ENCODE measurements at regions not wholly inside any gene's neighbourhood (a gene's known extent, or its start where the extent isn't known, plus 50 kb on each side); places are given as distances from the start of the nearest gene placed in this dataset.

DNA sequence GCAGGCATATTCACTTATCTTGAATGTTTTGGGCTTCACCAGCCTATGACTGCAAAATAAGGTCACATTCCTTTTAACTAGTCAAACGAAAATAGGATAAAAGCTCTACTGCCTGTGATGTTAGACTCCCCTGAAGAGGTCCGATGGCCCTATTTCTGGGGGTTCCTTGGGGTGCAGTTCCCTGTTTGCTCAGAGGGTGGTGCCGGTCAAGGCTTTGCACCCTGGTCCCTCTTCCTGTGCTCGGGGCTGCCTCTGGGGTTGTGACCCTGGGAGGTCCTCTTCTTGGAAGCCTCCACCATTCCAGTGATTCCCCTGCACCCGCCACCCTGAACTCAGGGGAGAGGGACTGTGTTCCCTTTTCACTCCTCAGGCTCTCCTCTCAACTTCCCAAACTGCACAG, 86.7 kb upstream of the ANKRD34C start:
- H3K4me1 Mint-ChIP-seq, result no peaks in the 10 kb centered on the region
- H3K36me3 Mint-ChIP-seq (ENCODE audit: low read depth), result no peaks in the 10 kb centered on the region
- H3K9me3 Mint-ChIP-seq, result no peaks in the 10 kb centered on the region
- no peak for ATAC-seq (replicated peaks)
- peaks cover 25% of the 10 kb centered on the region for H3K27me3 Mint-ChIP-seq
- no peak overlapping the region for H3K4me3 Mint-ChIP-seq
- H3K27ac Mint-ChIP-seq, result no peak overlapping the region

GRCh38 chr15:79195239-79195638, 87.3 kb upstream of the ANKRD34C start:
- H3K27ac Mint-ChIP-seq, result no peak overlapping the region
- no peak for ATAC-seq (replicated peaks)
- H3K27me3 Mint-ChIP-seq, result peaks cover 21% of the 10 kb centered on the region

DNA sequence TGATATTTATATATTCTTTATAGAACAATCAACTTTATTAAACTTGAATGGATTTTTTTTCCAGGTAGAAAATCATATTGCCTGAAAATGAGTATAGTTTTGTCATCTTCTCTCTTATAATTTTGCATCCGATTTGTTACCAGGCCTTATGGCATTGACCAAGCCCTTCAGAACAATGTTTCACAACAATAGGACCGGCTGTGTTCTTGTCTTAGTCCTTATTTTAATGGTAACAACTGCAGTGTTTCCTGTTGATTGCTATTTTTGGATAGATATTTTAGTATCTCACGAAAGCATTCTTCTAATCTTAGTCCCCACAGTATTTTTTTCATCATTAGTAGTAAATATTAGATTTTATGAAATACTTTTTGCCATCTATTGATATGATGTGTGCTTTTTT, 88.1 kb upstream of the ANKRD34C start:
- Mint-ChIP-seq H3K27me3 (peaks cover 21% of the 10 kb centered on the region), H3K27ac (no peak overlapping the region), H3K4me3 (no peak overlapping the region), H3K4me1 (no peaks in the 10 kb centered on the region), H3K36me3 (ENCODE audit: low read depth) (no peaks in the 10 kb centered on the region), H3K9me3 (no peaks in the 10 kb centered on the region)
- ATAC-seq (replicated peaks), result no peak

More at GRCh38 chr15:79195239-79195638, 87.3 kb upstream of the ANKRD34C start:
- H3K4me1 Mint-ChIP-seq, result no peaks in the 10 kb centered on the region
- no peak overlapping the region for H3K4me3 Mint-ChIP-seq
- H3K36me3 Mint-ChIP-seq (ENCODE audit: low read depth), result no peaks in the 10 kb centered on the region
- no peaks in the 10 kb centered on the region for H3K9me3 Mint-ChIP-seq

DNA sequence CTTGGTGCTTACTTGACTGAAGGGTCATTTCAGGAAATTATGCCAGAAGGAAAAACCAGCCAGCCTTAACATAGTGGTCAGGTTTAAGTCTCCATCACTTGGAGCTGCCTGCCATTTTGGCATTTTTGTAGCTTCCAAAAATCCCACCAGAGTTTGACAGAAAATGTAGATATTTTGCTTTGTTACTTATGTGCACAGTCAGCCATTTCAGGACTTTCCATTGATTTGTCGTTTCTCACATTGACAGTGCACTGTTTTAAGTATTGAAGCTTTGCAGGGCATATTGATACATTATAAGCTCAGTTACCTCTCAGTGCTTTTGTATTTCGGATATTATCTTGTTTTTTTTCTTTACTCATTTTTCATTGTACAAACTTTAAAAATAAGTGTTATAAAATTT, 89.0 kb upstream of the ANKRD34C start:
- Mint-ChIP-seq H3K9me3 (no peaks in the 10 kb centered on the region), H3K4me3 (no peak overlapping the region), H3K27me3 (peaks cover 21% of the 10 kb centered on the region), H3K36me3 (ENCODE audit: low read depth) (no peaks in the 10 kb centered on the region), H3K27ac (no peak overlapping the region), H3K4me1 (no peaks in the 10 kb centered on the region)
- no peak for ATAC-seq (replicated peaks)

- no peaks in the 10 kb centered on the region for H3K4me1 Mint-ChIP-seq
- no peak for ATAC-seq (replicated peaks)
- H3K27me3 Mint-ChIP-seq, result peaks cover 21% of the 10 kb centered on the region
- no peaks in the 10 kb centered on the region for H3K36me3 Mint-ChIP-seq (ENCODE audit: low read depth)
- no peak overlapping the region for H3K27ac Mint-ChIP-seq
- no peaks in the 10 kb centered on the region for H3K9me3 Mint-ChIP-seq
- no peak overlapping the region for H3K4me3 Mint-ChIP-seq
These were observed 89.4 kb upstream of the ANKRD34C start for GRCh38 chr15:79193103-79193502.

GRCh38 chr15:79192462-79193036, 90.0 kb upstream of the ANKRD34C start:
- H3K9me3 Mint-ChIP-seq, result no peaks in the 10 kb centered on the region
- peaks cover 21% of the 10 kb centered on the region for H3K27me3 Mint-ChIP-seq
- no peaks in the 10 kb centered on the region for H3K4me1 Mint-ChIP-seq
- ATAC-seq (replicated peaks), result no peak
- H3K4me3 Mint-ChIP-seq, result no peak overlapping the region
- no peak overlapping the region for H3K27ac Mint-ChIP-seq
- no peaks in the 10 kb centered on the region for H3K36me3 Mint-ChIP-seq (ENCODE audit: low read depth)

GRCh38 chr15:79190093-79190492, 92.4 kb upstream of the ANKRD34C start:
- no peak overlapping the region for H3K27ac Mint-ChIP-seq
- no peak overlapping the region for H3K4me3 Mint-ChIP-seq
- no peaks in the 10 kb centered on the region for H3K4me1 Mint-ChIP-seq
- no peaks in the 10 kb centered on the region for H3K9me3 Mint-ChIP-seq
- peaks cover 6% of the 10 kb centered on the region for H3K27me3 Mint-ChIP-seq
- no peaks in the 10 kb centered on the region for H3K36me3 Mint-ChIP-seq (ENCODE audit: low read depth)
- no peak for ATAC-seq (replicated peaks)

- Mint-ChIP-seq H3K4me1 (no peaks in the 10 kb centered on the region), H3K27me3 (peaks cover 8% of the 10 kb centered on the region), H3K36me3 (ENCODE audit: low read depth) (no peaks in the 10 kb centered on the region), H3K27ac (no peak overlapping the region), H3K4me3 (no peak overlapping the region), H3K9me3 (no peaks in the 10 kb centered on the region)
- ATAC-seq (replicated peaks), result no peak
These were observed 95.9 kb upstream of the ANKRD34C start for GRCh38 chr15:79186616-79187015.

- Mint-ChIP-seq H3K9me3 (no peaks in the 10 kb centered on the region), H3K27me3 (peaks cover 8% of the 10 kb centered on the region), H3K4me1 (no peaks in the 10 kb centered on the region), H3K27ac (no peak overlapping the region), H3K4me3 (no peak overlapping the region), H3K36me3 (ENCODE audit: low read depth) (no peaks in the 10 kb centered on the region)
- ATAC-seq (replicated peaks), result no peak
These were observed 94.6 kb upstream of the RASGRF1 start for GRCh38 chr15:79185199-79185598.

GRCh38 chr15:79184465-79184892, 93.9 kb upstream of the RASGRF1 start:
- Mint-ChIP-seq H3K36me3 (ENCODE audit: low read depth) (no peaks in the 10 kb centered on the region), H3K27me3 (peaks cover 8% of the 10 kb centered on the region), H3K9me3 (no peaks in the 10 kb centered on the region), H3K27ac (no peak overlapping the region), H3K4me1 (no peaks in the 10 kb centered on the region), H3K4me3 (no peak overlapping the region)
- peak; percentile 51 for ATAC-seq (replicated peaks)

GRCh38 chr15:79180318-79180717, 89.7 kb upstream of the RASGRF1 start:
- Mint-ChIP-seq H3K27ac (no peak overlapping the region), H3K4me1 (no peaks in the 10 kb centered on the region), H3K27me3 (peaks cover 15% of the 10 kb centered on the region), H3K9me3 (no peaks in the 10 kb centered on the region), H3K36me3 (ENCODE audit: low read depth) (no peaks in the 10 kb centered on the region), H3K4me3 (no peak overlapping the region)
- no peak for ATAC-seq (replicated peaks)

DNA sequence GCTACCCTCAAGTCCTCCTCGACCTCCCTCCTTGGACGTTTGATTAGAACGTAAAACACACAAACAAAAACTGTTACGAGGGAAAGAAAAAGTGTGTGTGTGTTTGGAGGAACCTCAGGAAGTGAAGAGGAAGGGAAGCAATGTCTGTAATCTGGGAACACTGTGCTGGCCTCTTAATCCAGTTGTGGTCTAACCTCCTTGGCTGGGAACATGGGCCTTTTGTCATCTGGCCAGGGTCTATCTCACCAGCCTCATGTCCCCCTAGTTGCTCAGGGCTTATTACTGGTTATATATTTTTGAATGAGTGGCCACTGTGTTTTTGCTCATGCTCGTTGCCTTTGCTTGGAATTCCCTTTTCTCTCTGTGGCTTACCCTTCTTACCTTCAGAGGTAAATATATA, 89.0 kb upstream of the RASGRF1 start:
- H3K9me3 Mint-ChIP-seq, result no peaks in the 10 kb centered on the region
- H3K27ac Mint-ChIP-seq, result no peak overlapping the region
- H3K36me3 Mint-ChIP-seq (ENCODE audit: low read depth), result no peaks in the 10 kb centered on the region
- H3K4me1 Mint-ChIP-seq, result no peaks in the 10 kb centered on the region
- no peak overlapping the region for H3K4me3 Mint-ChIP-seq
- ATAC-seq (replicated peaks), result no peak
- peaks cover 15% of the 10 kb centered on the region for H3K27me3 Mint-ChIP-seq

DNA sequence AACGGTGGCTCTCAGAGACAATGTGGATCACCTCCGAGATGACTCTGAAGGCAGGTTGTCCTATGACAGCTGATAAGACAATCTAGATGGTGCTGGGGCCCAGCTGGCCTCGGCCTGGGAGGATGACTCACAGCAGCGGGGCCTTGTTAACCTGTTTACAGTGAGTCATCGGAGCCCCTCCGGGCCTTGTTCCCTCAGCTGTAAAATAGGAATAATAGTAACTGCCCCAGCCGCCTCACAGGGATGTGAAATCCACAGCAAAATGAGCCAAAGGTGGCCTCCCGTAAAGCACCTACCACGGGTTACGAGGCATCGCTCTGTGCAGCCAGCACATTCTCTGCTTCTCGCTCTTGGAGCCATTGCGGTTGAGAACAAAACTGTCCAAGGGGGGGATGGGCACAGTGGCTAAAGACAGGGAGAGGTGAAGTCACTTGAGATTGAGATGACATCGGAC, 88.6 kb upstream of the RASGRF1 start:
- no peaks in the 10 kb centered on the region for H3K9me3 Mint-ChIP-seq
- H3K4me1 Mint-ChIP-seq, result no peaks in the 10 kb centered on the region
- peaks cover 15% of the 10 kb centered on the region for H3K27me3 Mint-ChIP-seq
- no peak for ATAC-seq (replicated peaks)
- H3K27ac Mint-ChIP-seq, result no peak overlapping the region
- H3K36me3 Mint-ChIP-seq (ENCODE audit: low read depth), result no peaks in the 10 kb centered on the region
- H3K4me3 Mint-ChIP-seq, result no peak overlapping the region

- Mint-ChIP-seq H3K36me3 (ENCODE audit: low read depth) (no peaks in the 10 kb centered on the region), H3K27me3 (peaks cover 15% of the 10 kb centered on the region), H3K9me3 (no peaks in the 10 kb centered on the region), H3K4me3 (no peak overlapping the region), H3K27ac (no peak overlapping the region), H3K4me1 (no peaks in the 10 kb centered on the region)
- no peak for ATAC-seq (replicated peaks)
These were observed 88.0 kb upstream of the RASGRF1 start for GRCh38 chr15:79178594-79178993.

GRCh38 chr15:79176151-79176550, 85.6 kb upstream of the RASGRF1 start:
- Mint-ChIP-seq H3K4me1 (no peaks in the 10 kb centered on the region), H3K9me3 (no peaks in the 10 kb centered on the region), H3K36me3 (ENCODE audit: low read depth) (no peaks in the 10 kb centered on the region), H3K27me3 (peaks cover 23% of the 10 kb centered on the region), H3K27ac (no peak overlapping the region), H3K4me3 (no peak overlapping the region)
- ATAC-seq (replicated peaks), result no peak
